ENCODE measurements at regions not wholly inside any gene's neighbourhood (a gene's known extent, or its start where the extent isn't known, plus 50 kb on each side); places are given as distances from the start of the nearest gene placed in this dataset.

DNA sequence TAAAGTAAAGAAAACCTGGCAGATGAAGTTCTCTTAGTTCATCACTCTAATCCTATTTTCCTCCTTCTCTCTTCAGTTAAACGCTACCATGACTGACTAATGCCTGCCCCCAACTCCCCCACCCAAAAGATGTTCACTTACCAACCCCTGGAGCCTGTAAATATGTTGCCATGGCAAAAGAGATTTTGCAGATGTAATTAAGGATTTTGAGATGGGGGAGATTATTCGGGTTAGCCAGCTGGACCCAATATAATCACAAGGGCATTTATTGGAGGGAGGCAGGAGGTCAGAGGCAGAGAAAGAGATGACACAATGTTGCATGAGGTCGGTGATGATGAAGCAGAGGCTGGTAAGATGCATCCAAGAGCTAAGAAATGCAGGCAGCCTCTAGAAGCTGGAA lies 69.3 kb upstream of the PPP2R5A start:
- in situ Hi-C loops (cut with HindIII; ENCODE audit: low pct_unique_long_range_greater_than_20kb, low sequenced_read_pairs) = no loop called here
- no peak for DNase-seq (ENCODE audit: low read depth, low spot score)

DNA sequence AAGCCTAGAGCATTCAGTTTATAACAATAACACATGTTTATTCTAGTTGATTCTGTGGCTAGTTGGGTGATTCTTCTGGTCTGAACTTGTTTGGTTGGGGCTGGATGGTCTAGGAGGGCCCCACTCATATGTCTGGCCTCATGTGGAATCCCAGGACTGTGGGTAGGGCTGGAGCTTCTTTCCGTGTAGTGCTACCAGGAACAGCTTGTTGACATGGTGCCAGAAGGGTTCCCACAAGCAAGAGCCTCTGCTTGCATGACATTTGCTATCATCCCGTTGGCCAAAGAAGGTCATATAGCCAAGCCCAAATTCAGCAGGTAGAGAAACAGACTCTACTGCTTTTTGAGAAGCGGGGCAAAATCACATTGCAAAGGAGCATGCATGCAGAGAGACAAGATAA lies 67.6 kb upstream of the PPP2R5A start:
- DNase-seq (ENCODE audit: low read depth, low spot score) = no peak
- in situ Hi-C loops (cut with HindIII; ENCODE audit: low pct_unique_long_range_greater_than_20kb, low sequenced_read_pairs) = no loop called here

- in situ Hi-C loops (cut with HindIII; ENCODE audit: low pct_unique_long_range_greater_than_20kb, low sequenced_read_pairs) = no loop called here
- no peak for DNase-seq (ENCODE audit: low read depth, low spot score)
Measured at GRCh38 chr1:212218065-212218464, 67.1 kb upstream of the PPP2R5A start.

GRCh38 chr1:212218911-212219310 lies 66.3 kb upstream of the PPP2R5A start:
- DNase-seq (ENCODE audit: low read depth, low spot score) = no peak
- in situ Hi-C loops (cut with HindIII; ENCODE audit: low pct_unique_long_range_greater_than_20kb, low sequenced_read_pairs) = no loop called here

GRCh38 chr1:212219679-212220463 lies 65.3 kb upstream of the PPP2R5A start:
- DNase-seq (ENCODE audit: low read depth, low spot score) = no peak

GRCh38 chr1:212221801-212222200 lies 63.4 kb upstream of the PPP2R5A start:
- DNase-seq (ENCODE audit: low read depth, low spot score) = no peak
- in situ Hi-C loops (cut with HindIII; ENCODE audit: low pct_unique_long_range_greater_than_20kb, low sequenced_read_pairs) = no loop called here

More at GRCh38 chr1:212219679-212220463, 65.3 kb upstream of the PPP2R5A start:
- in situ Hi-C loops (cut with HindIII; ENCODE audit: low pct_unique_long_range_greater_than_20kb, low sequenced_read_pairs) = no loop called here

- in situ Hi-C loops (cut with HindIII; ENCODE audit: low pct_unique_long_range_greater_than_20kb, low sequenced_read_pairs) = no loop called here
Measured at GRCh38 chr1:212224102-212224501, 61.1 kb upstream of the PPP2R5A start.

DNA sequence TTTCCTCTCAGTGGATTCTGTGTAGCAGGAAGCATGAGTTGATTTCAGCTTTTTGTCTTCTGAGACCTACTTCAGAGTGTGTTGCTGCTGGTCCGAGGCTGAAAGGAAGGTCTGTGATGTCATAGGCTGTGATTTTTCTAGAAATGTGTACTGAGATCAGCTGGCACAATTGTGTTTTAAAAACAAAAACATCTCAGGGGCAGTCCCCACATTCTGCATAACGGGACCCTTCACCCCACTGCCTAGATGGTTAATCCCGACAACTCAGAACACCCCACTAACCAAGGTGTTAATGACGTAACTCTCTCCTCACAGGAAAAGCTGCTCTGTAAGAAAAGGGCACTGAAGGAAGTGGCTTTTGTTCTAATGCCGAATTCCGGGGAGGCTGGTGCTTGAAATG lies 59.8 kb upstream of the PPP2R5A start:
- no peak for DNase-seq (ENCODE audit: low read depth, low spot score)
- in situ Hi-C loops (cut with HindIII; ENCODE audit: low pct_unique_long_range_greater_than_20kb, low sequenced_read_pairs) = no loop called here

More at GRCh38 chr1:212224102-212224501, 61.1 kb upstream of the PPP2R5A start:
- no peak for DNase-seq (ENCODE audit: low read depth, low spot score)

- DNase-seq (ENCODE audit: low read depth, low spot score) = peak; percentile 45
- in situ Hi-C loops (cut with HindIII; ENCODE audit: low pct_unique_long_range_greater_than_20kb, low sequenced_read_pairs) = no loop called here
Measured at GRCh38 chr1:212225871-212226302, 59.3 kb upstream of the PPP2R5A start.

DNA sequence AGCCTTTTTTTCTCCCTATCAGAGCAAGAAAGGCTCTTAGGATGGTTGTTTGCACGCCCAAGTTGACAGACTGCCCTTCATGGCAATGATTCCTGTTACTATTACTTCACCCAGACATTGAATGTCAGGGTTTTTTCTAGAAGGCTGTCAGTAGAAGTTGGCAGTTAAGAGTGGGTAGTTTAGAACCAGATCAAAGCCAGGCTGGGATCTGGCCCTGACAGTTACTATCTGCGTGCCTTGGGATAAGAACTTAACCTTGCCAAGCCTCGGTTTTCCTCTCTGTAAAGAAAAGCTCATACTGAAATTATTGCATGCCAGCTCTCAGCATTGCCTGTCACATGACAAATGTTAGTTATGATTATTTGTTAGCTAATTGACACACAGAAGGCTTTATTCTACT lies 58.7 kb upstream of the PPP2R5A start:
- in situ Hi-C loops (cut with HindIII; ENCODE audit: low pct_unique_long_range_greater_than_20kb, low sequenced_read_pairs) = no loop called here

GRCh38 chr1:212228076-212228475 lies 57.1 kb upstream of the PPP2R5A start:
- in situ Hi-C loops (cut with HindIII; ENCODE audit: low pct_unique_long_range_greater_than_20kb, low sequenced_read_pairs) = no loop called here
- no peak for DNase-seq (ENCODE audit: low read depth, low spot score)

More for the DNA sequence above, 58.7 kb upstream of the PPP2R5A start:
- no peak for DNase-seq (ENCODE audit: low read depth, low spot score)

GRCh38 chr1:212228591-212229119 lies 56.6 kb upstream of the PPP2R5A start:
- DNase-seq (ENCODE audit: low read depth, low spot score) = no peak

DNA sequence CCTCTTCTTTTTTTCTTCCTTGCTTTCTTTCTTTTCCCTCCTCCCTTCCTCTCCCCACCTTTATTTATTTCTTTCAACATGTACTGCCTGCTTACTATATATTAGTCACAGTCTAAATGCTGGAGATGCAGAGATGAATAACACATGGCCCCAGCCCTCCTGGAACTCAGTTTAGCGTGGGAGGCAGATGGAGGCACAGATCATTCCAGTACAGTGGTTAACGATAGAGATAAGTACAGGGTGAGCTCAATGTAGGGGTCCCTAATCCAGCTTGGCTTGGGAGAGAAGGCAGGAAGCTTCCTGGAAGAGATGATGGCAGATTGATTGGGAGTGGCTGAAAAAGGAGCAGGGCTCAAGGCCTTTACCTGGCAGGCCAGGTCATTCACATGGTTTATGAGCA lies 55.6 kb upstream of the PPP2R5A start:
- in situ Hi-C loops (cut with HindIII; ENCODE audit: low pct_unique_long_range_greater_than_20kb, low sequenced_read_pairs) = no loop called here
- no peak for DNase-seq (ENCODE audit: low read depth, low spot score)

More at GRCh38 chr1:212228591-212229119, 56.6 kb upstream of the PPP2R5A start:
- in situ Hi-C loops (cut with HindIII; ENCODE audit: low pct_unique_long_range_greater_than_20kb, low sequenced_read_pairs) = no loop called here

DNA sequence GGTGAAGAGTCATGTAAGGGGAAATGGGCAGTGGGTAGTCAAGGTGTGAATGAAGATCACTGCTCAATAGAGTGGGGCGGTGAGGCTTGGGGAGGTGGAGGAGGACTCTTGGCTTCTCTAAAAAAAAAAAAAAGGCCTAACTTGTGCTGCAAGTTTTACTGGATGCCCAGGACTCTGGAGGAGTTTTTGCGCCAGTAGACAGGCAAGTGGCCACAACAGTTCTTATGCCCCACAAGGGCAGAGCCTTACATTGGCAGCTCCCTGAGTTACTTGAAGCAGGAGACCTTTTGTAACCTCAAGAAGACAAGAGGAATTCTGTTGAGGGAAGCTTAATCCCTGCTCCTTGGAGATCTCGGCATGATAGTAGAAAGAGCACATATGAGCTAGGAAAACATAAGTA lies 54.9 kb upstream of the PPP2R5A start:
- in situ Hi-C loops (cut with HindIII; ENCODE audit: low pct_unique_long_range_greater_than_20kb, low sequenced_read_pairs) = no loop called here
- DNase-seq (ENCODE audit: low read depth, low spot score) = no peak

- DNase-seq (ENCODE audit: low read depth, low spot score) = no peak
- in situ Hi-C loops (cut with HindIII; ENCODE audit: low pct_unique_long_range_greater_than_20kb, low sequenced_read_pairs) = no loop called here
Measured at GRCh38 chr1:212231372-212231771, 53.8 kb upstream of the PPP2R5A start.

GRCh38 chr1:212232090-212232489 lies 53.1 kb upstream of the PPP2R5A start:
- DNase-seq (ENCODE audit: low read depth, low spot score) = no peak
- in situ Hi-C loops (cut with HindIII; ENCODE audit: low pct_unique_long_range_greater_than_20kb, low sequenced_read_pairs) = no loop called here

DNA sequence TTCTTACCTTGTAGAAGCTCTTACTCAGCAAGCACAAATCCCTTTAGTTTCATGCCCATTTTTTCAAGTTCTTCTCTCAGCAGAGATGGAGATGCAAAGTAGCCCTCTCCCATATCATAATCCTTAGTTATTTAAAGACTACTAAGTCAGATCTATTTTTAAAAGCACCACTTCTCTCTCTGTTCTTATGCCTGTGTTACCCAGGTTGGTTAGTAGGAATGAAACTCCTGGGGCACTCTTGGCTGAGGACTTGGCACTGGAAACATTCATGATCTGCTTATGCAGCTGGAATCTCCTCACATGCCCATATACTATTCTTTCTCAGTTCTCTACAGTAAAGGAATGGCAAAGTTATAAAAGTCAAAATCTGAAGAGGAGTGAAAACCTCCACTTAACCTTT lies 51.9 kb upstream of the PPP2R5A start:
- DNase-seq (ENCODE audit: low read depth, low spot score) = no peak
- in situ Hi-C loops (cut with HindIII; ENCODE audit: low pct_unique_long_range_greater_than_20kb, low sequenced_read_pairs) = no loop called here

GRCh38 chr1:212234431-212235395 lies 50.5 kb upstream of the PPP2R5A start:
- DNase-seq (ENCODE audit: low read depth, low spot score) = peak; percentile 88
- in situ Hi-C loops (cut with HindIII; ENCODE audit: low pct_unique_long_range_greater_than_20kb, low sequenced_read_pairs) = no loop called here
